Spleen (tissue), 7 donors: ENCODE measurements at regions not wholly inside any gene's neighbourhood (a gene's known extent, or its start where the extent isn't known, plus 50 kb on each side); places are given as distances from the start of the nearest gene placed in this dataset.

Experiments used
- POLR2A ChIP-seq, 3 donors: fragments of 450-650 bp; IDR thresholded peaks; one replicate each; pipeline ENCODE4 v1.5.1; 2017; ENCODE audit warnings: antibody characterized with exemption in 3 of 3, mild to moderate bottlenecking in 1 of 3
- TF ChIP-seq, protein P1 (sequence below), 11 experiments: fragments of 200-600 bp in 7 of 11; fragments of 450-650 bp in 4 of 11; sonication (generic) in 4 of 11; IDR thresholded peaks in 8 of 11; conservative IDR thresholded peaks in 3 of 11; 1 replicate in 7 of 11; 2 replicates in 4 of 11; pipeline versions ENCODE4 v1.4.0 to v1.8.0; 2016 to 2021; ENCODE audit warnings: antibody characterized with exemption in 11 of 11, inconsistent platforms in 4 of 11, mild to moderate bottlenecking in 1 of 11
- donor health status: DM: no; HTN: no; CAD: no; lungs with moderate emphysema.
- donor health status: DM: no; HTN: no; CAD: no.
- donor health status: DM: no; HTN: no; CAD: no.

DNA sequence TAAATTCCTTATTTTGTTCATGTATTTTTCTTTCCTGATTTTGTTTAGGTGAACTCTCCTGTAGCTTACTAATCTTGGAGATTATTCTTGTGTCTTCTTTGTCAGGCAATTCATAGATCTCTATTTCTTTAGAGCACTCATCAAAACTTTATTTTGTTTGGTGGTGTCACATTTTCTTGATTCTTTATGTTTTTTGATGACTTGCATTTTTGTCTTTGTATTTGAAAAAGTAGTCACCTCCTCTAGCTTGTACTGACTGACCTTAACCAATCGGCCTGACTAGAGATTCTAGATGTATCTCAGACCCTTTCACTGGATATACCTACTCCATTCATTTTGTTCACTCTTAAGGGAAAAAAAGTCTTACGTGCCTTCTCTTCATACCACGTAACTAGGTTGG lies 986.3 kb upstream of the LRRTM1 start:
- TF ChIP-seq, protein P1, sequence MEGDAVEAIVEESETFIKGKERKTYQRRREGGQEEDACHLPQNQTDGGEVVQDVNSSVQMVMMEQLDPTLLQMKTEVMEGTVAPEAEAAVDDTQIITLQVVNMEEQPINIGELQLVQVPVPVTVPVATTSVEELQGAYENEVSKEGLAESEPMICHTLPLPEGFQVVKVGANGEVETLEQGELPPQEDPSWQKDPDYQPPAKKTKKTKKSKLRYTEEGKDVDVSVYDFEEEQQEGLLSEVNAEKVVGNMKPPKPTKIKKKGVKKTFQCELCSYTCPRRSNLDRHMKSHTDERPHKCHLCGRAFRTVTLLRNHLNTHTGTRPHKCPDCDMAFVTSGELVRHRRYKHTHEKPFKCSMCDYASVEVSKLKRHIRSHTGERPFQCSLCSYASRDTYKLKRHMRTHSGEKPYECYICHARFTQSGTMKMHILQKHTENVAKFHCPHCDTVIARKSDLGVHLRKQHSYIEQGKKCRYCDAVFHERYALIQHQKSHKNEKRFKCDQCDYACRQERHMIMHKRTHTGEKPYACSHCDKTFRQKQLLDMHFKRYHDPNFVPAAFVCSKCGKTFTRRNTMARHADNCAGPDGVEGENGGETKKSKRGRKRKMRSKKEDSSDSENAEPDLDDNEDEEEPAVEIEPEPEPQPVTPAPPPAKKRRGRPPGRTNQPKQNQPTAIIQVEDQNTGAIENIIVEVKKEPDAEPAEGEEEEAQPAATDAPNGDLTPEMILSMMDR (IDR thresholded peaks at IDR 0.05 in 8 of 11, conservative IDR thresholded peaks at IDR 0.05 in 3 of 11): no peak
- no peak for TF ChIP-seq POLR2A (IDR thresholded peaks at IDR 0.05)
